ENCODE measurements at regions not wholly inside any gene's neighbourhood (a gene's known extent, or its start where the extent isn't known, plus 50 kb on each side); places are given as distances from the start of the nearest gene placed in this dataset.

DNA sequence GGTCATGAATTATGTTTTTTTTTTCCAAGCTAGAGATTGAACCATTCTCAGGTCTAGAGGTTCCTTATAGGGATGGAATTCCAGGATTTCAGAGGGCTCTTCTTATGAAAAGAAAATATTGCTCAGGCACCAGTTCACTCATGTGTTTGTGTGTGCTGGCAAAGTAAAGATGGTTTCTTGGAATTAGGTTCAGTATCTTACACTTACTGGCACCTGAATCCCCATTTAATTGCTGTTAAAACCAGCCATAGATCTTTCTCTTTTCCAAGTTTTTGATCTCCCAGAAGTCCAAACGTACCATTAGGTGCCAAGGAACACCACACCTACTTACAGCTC lies 508.4 kb downstream of the CDH26 start:
- Histone ChIP-seq H3K27ac (ENCODE audit: extremely low read depth, low read depth, low read length) (no peak overlapping the region), H3K4me3 (ENCODE audit: low read depth, low read length) (no peak overlapping the region), H3K36me3 (ENCODE audit: control insufficient read depth in 2 of 2, insufficient read depth in 1 of 2, low read length in 2 of 2) (no peaks in the 10 kb centered on the region), H3K4me1 (ENCODE audit: control insufficient read depth, insufficient read depth, low read length) (no peaks in the 10 kb centered on the region), H3K9me3 (ENCODE audit: control insufficient read depth, insufficient read depth, low read depth, low read length) (no peaks in the 10 kb centered on the region)
- POLR2A ChIA-PET: no interaction called here
- CTCF ChIA-PET: interaction anchor here (0.7 kb wide), 1 partner anchor 241 kb away, joined by 3 read pairs; no protein-coding TSS in a partner anchor
- TF ChIP-seq ZNF423 (tag by site-specific recombination; IDR thresholded peaks at IDR 0.05) (no peak), ZNF514 (tag by site-specific recombination; IDR thresholded peaks at IDR 0.05) (no peak), ZNF654 (tag by site-specific recombination; IDR thresholded peaks at IDR 0.05; ENCODE audit: low read depth) (no peak), ZNF558 (tag by site-specific recombination; IDR thresholded peaks at IDR 0.05) (no peak), ZNF16 (tag by site-specific recombination; IDR thresholded peaks at IDR 0.05; ENCODE audit: low read depth) (no peak), ZFP37 (tag by site-specific recombination; IDR thresholded peaks at IDR 0.05) (no peak), CTCF (tag by site-specific recombination; IDR thresholded peaks at IDR 0.05) (no peak), ZNF26 (tag by site-specific recombination; IDR thresholded peaks at IDR 0.05) (no peak), ZNF660 (tag by site-specific recombination; IDR thresholded peaks at IDR 0.05) (no peak)
- TF ChIP-seq, protein P1, sequence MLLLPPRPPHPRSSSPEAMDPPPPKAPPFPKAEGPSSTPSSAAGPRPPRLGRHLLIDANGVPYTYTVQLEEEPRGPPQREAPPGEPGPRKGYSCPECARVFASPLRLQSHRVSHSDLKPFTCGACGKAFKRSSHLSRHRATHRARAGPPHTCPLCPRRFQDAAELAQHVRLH (tag by site-specific recombination; IDR thresholded peaks at IDR 0.05): no peak

DNA sequence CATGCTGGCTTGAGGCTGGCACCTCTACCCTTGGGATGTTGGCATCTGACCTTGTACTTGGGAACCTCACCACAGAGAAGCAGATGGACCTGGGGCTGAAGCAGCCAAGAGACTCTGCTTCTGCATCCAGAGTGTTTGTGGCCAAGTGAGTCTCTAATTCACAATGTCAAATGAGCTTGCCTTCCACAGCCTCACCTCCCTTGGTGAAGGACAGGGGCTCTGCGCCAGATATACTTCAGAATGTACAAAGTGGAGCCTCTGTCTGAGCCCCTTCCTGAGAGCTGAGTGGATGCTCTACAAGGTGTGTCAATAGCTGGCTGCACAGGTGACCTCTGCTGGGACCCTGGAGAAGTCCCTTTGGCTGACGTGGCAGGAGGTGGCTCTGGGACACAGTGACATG lies 508.9 kb downstream of the CDH26 start:
- H3K27ac ChIP-seq (ENCODE audit: extremely low read depth, low read depth, low read length): no peak overlapping the region
- no peaks in the 10 kb centered on the region for H3K36me3 ChIP-seq (ENCODE audit: control insufficient read depth in 2 of 2, insufficient read depth in 1 of 2, low read length in 2 of 2)
- ChIA-PET POLR2A (no interaction called here), CTCF (interaction anchor here (0.7 kb wide), 1 partner anchor 242 kb away, joined by 3 read pairs; no protein-coding TSS in a partner anchor)
- H3K9me3 ChIP-seq (ENCODE audit: control insufficient read depth, insufficient read depth, low read depth, low read length): no peaks in the 10 kb centered on the region
- H3K4me3 ChIP-seq (ENCODE audit: low read depth, low read length): no peak overlapping the region
- TF ChIP-seq SP3 (tag by site-specific recombination; IDR thresholded peaks at IDR 0.05): no peak
- TF ChIP-seq RBAK (tag by site-specific recombination; IDR thresholded peaks at IDR 0.05): no peak
- TF ChIP-seq PRDM4 (tag by site-specific recombination; IDR thresholded peaks at IDR 0.05): no peak
- no peak for TF ChIP-seq ZNF416 (tag by site-specific recombination; IDR thresholded peaks at IDR 0.05)
- TF ChIP-seq ZNF530 (tag by site-specific recombination; IDR thresholded peaks at IDR 0.05; ENCODE audit: low read depth): no peak
- TF ChIP-seq ZNF133 (tag by site-specific recombination; IDR thresholded peaks at IDR 0.05): no peak
- H3K4me1 ChIP-seq (ENCODE audit: control insufficient read depth, insufficient read depth, low read length): no peaks in the 10 kb centered on the region

GRCh38 chr20:60467771-60468170 lies 509.5 kb downstream of the CDH26 start:
- no peaks in the 10 kb centered on the region for H3K9me3 ChIP-seq (ENCODE audit: control insufficient read depth, insufficient read depth, low read depth, low read length)
- CTCF ChIA-PET: no interaction called here
- no peaks in the 10 kb centered on the region for H3K4me1 ChIP-seq (ENCODE audit: control insufficient read depth, insufficient read depth, low read length)
- no peak overlapping the region for H3K4me3 ChIP-seq (ENCODE audit: low read depth, low read length)
- POLR2A ChIA-PET: no interaction called here
- no peak overlapping the region for H3K27ac ChIP-seq (ENCODE audit: extremely low read depth, low read depth, low read length)
- H3K36me3 ChIP-seq (ENCODE audit: control insufficient read depth in 2 of 2, insufficient read depth in 1 of 2, low read length in 2 of 2): no peaks in the 10 kb centered on the region
- TF ChIP-seq ZNF501 (tag by site-specific recombination; IDR thresholded peaks at IDR 0.05): no peak
- no peak for TF ChIP-seq ZNF596 (tag by site-specific recombination; IDR thresholded peaks at IDR 0.05)
- TF ChIP-seq ZNF585B (tag by site-specific recombination; IDR thresholded peaks at IDR 0.05): no peak
- TF ChIP-seq, protein P2, sequence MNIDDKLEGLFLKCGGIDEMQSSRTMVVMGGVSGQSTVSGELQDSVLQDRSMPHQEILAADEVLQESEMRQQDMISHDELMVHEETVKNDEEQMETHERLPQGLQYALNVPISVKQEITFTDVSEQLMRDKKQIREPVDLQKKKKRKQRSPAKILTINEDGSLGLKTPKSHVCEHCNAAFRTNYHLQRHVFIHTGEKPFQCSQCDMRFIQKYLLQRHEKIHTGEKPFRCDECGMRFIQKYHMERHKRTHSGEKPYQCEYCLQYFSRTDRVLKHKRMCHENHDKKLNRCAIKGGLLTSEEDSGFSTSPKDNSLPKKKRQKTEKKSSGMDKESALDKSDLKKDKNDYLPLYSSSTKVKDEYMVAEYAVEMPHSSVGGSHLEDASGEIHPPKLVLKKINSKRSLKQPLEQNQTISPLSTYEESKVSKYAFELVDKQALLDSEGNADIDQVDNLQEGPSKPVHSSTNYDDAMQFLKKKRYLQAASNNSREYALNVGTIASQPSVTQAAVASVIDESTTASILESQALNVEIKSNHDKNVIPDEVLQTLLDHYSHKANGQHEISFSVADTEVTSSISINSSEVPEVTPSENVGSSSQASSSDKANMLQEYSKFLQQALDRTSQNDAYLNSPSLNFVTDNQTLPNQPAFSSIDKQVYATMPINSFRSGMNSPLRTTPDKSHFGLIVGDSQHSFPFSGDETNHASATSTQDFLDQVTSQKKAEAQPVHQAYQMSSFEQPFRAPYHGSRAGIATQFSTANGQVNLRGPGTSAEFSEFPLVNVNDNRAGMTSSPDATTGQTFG (tag by site-specific recombination; IDR thresholded peaks at IDR 0.05; ENCODE audit: borderline replicate concordance): no peak
- no peak for TF ChIP-seq GLI4 (tag by site-specific recombination; IDR thresholded peaks at IDR 0.05)
- no peak for TF ChIP-seq ZNF571 (tag by site-specific recombination; IDR thresholded peaks at IDR 0.05)
- TF ChIP-seq BCL11A (tag by site-specific recombination; IDR thresholded peaks at IDR 0.05; ENCODE audit: low read depth): no peak

Data from HEK293 (cell line).